Fibroblast of villous mesenchyme (primary cell): ENCODE measurements at regions not wholly inside any gene's neighbourhood (a gene's known extent, or its start where the extent isn't known, plus 50 kb on each side); places are given as distances from the start of the nearest gene placed in this dataset.
"Not testable (repeated sequence)": the region's sequence is repeated elsewhere in the genome, so short reads cannot be mapped to it uniquely, and the experiment has no call there.

Experiments
- DNase-seq: peaks from one replicate; pipeline ENCODE4 v3.0.0-alpha.2; 2010; ENCODE audit warnings: low read depth
- H3K4me3 ChIP-seq: 2 replicates; pipeline ENCODE4 v1.5.1; 2011; ENCODE audit warnings: low read depth, mild to moderate bottlenecking, low read length
- TF ChIP-seq, protein P1 (sequence below): IDR thresholded peaks from 2 replicates; pipeline ENCODE4 v1.5.1; 2012; ENCODE audit warnings: low read depth, mild to moderate bottlenecking, low read length; ENCODE audit not compliant: insufficient read depth

DNA sequence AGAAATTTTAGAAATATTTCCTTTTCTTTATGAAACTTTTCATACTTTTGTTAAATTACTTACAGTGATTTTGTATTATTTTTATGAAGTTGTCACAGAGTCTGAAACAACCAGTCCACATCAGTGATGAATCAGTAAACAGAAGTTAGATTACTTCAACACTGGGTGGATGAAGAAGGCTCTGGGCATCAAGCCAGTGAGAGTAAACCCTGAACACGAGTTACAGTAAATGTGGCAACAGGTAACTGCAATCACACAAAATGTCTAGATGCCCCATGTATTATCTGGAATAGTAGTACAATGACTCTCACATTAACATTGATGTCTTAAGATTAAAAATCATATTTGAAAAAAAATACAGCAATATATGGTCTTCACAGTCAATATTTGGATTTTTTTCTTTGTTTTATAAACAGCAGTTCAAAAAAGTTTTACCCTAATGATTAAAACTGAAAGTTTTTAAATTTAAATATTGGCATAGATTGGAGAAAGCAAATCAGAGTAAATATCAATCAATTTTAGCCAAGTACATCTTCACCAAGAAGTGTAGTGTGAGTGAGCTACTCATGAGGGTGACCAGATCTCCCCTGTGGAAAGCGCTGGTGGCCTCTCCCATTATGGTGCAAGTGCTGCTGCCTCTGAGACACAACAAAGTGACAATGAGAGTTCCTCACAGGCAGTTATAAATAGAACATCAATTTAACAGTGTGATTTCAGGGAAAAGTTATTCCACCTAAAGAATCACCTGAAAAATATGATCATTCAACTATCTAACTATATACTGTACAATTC is 63.2 kb upstream of the UGT2B7 start:
- no peak overlapping the region for H3K4me3 ChIP-seq
- TF ChIP-seq, protein P1, sequence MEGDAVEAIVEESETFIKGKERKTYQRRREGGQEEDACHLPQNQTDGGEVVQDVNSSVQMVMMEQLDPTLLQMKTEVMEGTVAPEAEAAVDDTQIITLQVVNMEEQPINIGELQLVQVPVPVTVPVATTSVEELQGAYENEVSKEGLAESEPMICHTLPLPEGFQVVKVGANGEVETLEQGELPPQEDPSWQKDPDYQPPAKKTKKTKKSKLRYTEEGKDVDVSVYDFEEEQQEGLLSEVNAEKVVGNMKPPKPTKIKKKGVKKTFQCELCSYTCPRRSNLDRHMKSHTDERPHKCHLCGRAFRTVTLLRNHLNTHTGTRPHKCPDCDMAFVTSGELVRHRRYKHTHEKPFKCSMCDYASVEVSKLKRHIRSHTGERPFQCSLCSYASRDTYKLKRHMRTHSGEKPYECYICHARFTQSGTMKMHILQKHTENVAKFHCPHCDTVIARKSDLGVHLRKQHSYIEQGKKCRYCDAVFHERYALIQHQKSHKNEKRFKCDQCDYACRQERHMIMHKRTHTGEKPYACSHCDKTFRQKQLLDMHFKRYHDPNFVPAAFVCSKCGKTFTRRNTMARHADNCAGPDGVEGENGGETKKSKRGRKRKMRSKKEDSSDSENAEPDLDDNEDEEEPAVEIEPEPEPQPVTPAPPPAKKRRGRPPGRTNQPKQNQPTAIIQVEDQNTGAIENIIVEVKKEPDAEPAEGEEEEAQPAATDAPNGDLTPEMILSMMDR, result no peak
- no peak for DNase-seq

DNA sequence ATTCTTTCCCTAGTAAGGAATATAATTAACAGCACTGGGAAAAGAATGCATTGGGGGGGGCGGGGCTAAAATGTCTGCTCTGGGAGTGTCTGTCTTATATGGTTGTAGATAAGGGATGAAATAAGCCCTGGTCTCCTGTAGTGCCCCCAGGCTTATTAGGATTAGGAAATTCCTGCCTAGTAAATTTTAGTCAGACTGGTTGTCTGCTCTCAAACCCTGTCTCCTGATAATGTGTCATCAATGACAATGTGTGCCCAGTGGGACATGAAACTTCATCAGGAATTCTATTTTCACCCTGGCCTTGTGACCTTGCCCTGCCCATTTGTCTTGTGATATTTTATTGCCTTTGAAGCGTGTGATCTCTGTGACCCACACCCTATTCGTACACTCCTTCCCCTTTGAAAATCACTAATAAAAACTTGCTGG is 61.9 kb upstream of the UGT2B7 start:
- not testable (repeated sequence) for DNase-seq, H3K4me3 ChIP-seq

DNA sequence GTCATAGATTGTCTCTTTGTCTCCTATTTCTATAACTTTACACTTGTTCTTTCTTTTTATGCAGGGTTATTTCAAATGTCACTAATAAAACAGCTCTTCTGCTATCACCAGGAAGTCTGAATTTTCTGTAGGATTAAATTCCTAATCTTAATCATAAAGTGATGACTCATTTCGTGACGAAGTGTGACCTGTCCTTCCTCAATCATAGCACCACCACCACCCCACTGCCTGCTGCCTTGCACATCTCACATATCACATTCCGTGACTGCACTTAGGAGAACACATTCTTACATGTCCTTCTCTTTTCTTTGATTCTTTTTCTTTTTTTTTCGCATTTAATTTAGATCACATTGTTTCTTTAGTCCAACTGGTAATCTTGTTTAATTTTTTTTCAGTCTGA is 57.7 kb upstream of the UGT2B7 start:
- TF ChIP-seq, protein P1, result no peak
- DNase-seq, result peak; percentile 28
- H3K4me3 ChIP-seq, result no peak overlapping the region

DNA sequence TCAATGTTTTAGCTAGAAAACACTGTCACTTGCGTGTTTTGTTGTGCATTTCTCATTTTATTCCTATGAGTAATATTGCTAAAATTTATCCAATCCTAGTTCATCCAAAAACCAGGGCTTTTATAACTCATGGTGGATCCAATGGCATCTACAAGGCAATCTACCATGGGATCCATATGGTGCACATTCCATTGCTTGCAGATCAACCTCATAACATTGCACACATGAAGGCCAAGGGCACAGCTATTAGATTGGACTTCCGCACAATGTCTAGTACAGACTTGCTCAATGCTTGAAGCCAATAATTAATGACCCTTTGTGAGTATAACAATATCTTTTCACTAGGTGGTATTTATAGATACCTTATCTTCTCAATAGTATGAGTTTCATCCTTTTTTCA is 57.2 kb upstream of the UGT2B7 start:
- no peak for DNase-seq
- H3K4me3 ChIP-seq, result no peak overlapping the region
- TF ChIP-seq, protein P1, result no peak

DNA sequence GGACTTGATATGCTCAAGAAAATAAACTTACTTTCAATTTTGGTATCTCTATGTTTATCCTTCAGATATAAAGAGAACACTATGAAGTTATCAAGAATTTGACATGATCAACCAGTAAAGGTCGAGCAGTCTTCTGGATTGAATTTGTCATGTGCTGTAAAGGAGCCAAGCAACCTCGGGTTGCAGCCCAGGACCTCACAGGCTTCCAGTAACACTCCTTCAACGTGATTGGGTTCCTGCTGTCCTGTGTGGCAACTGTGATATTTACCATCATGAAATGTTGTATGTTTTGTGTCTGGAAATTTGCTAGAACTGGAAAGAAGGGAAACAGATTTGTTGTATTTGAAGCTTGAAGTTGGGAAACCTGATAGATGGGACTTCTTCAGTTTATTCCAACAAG is 52.0 kb upstream of the UGT2B7 start:
- H3K4me3 ChIP-seq, result no peak overlapping the region
- TF ChIP-seq, protein P1, result no peak
- DNase-seq, result no peak
